Breast epithelium (tissue), 3 donors: ENCODE measurements at regions not wholly inside any gene's neighbourhood (a gene's known extent, or its start where the extent isn't known, plus 50 kb on each side); places are given as distances from the start of the nearest gene placed in this dataset.

Experiments used
- POLR2A ChIP-seq: fragments of 450-650 bp; IDR thresholded peaks from one replicate; pipeline ENCODE4 v1.6.1; 2016; ENCODE audit warnings: antibody characterized with exemption, mild to moderate bottlenecking, moderate library complexity
- TF ChIP-seq, protein P1 (sequence below), 3 donors: fragments of 450-650 bp; IDR thresholded peaks; one replicate each; pipeline ENCODE4 v1.5.1; 2016 to 2017; ENCODE audit warnings: antibody characterized with exemption in 3 of 3, mild to moderate bottlenecking in 3 of 3, moderate library complexity in 3 of 3

DNA sequence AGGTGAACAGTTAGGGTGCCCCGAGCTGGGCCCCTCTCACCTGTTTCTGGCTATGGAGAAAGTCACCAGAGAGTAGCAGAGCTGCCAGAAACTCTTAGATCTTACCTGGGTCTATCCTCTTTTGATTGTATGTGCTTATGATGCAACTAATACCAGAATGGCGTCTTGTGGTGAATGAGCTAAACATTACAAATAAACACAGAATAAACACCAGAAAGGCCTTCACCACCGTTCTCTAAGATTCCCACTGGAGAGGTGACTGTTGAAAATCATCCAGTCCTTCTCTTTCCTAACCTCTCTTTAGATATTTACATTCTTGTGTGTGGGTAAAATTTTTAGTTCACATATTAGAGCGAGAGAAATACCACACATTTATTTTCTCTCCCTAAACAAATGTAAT, 241.7 kb upstream of the GAS1 start:
- TF ChIP-seq POLR2A = no peak
- TF ChIP-seq, protein P1, sequence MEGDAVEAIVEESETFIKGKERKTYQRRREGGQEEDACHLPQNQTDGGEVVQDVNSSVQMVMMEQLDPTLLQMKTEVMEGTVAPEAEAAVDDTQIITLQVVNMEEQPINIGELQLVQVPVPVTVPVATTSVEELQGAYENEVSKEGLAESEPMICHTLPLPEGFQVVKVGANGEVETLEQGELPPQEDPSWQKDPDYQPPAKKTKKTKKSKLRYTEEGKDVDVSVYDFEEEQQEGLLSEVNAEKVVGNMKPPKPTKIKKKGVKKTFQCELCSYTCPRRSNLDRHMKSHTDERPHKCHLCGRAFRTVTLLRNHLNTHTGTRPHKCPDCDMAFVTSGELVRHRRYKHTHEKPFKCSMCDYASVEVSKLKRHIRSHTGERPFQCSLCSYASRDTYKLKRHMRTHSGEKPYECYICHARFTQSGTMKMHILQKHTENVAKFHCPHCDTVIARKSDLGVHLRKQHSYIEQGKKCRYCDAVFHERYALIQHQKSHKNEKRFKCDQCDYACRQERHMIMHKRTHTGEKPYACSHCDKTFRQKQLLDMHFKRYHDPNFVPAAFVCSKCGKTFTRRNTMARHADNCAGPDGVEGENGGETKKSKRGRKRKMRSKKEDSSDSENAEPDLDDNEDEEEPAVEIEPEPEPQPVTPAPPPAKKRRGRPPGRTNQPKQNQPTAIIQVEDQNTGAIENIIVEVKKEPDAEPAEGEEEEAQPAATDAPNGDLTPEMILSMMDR (IDR thresholded peaks at IDR 0.05) = no peak
